ENCODE measurements at regions not wholly inside any gene's neighbourhood (a gene's known extent, or its start where the extent isn't known, plus 50 kb on each side); places are given as distances from the start of the nearest gene placed in this dataset.

DNA sequence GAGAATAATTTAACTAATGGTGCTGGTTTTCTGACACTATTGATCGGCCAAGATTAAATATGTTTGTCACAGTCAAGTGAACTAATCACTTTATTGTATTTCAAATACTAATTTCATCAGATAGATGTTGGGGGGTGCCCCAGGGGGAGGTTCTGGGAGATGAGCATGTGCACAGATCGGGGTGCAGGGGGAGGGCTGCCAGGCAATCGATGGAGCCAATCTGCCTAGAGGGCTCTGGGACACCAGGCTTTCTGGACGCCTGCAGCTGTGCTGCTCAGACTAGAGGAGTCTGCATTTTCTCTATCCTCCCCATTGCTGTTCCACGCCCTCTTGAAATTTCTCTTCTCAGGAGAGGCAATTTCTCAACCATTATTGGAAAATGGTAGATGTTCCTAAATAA is 100.0 kb upstream of the ALDH1B1 start:
- TF ChIP-seq, protein P1, sequence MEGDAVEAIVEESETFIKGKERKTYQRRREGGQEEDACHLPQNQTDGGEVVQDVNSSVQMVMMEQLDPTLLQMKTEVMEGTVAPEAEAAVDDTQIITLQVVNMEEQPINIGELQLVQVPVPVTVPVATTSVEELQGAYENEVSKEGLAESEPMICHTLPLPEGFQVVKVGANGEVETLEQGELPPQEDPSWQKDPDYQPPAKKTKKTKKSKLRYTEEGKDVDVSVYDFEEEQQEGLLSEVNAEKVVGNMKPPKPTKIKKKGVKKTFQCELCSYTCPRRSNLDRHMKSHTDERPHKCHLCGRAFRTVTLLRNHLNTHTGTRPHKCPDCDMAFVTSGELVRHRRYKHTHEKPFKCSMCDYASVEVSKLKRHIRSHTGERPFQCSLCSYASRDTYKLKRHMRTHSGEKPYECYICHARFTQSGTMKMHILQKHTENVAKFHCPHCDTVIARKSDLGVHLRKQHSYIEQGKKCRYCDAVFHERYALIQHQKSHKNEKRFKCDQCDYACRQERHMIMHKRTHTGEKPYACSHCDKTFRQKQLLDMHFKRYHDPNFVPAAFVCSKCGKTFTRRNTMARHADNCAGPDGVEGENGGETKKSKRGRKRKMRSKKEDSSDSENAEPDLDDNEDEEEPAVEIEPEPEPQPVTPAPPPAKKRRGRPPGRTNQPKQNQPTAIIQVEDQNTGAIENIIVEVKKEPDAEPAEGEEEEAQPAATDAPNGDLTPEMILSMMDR (IDR thresholded peaks at IDR 0.05; ENCODE audit: borderline replicate concordance, extremely low read depth, low read length, poor library complexity, severe bottlenecking), result no peak
- no peak for TF ChIP-seq EZH2 (IDR thresholded peaks at IDR 0.05; ENCODE audit: borderline replicate concordance, low read depth, low read length, severe bottlenecking)

Data from DND-41 (cell line).